Stomach (tissue), 4 donors: ENCODE measurements at regions not wholly inside any gene's neighbourhood (a gene's known extent, or its start where the extent isn't known, plus 50 kb on each side); places are given as distances from the start of the nearest gene placed in this dataset.

Experiments used
- CTCF ChIP-seq, 7 experiments: fragments of 450-650 bp in 4 of 7; fragments of 200-600 bp in 3 of 7; sonication (generic) in 3 of 7; IDR thresholded peaks; one replicate each; pipeline ENCODE4 v1.5.1; 2016 to 2019; ENCODE audit warnings: antibody characterized with exemption in 7 of 7, control low read depth in 2 of 7, mild to moderate bottlenecking in 1 of 7
- EP300 ChIP-seq: sonication (generic); formaldehyde crosslinking; IDR thresholded peaks from one replicate; pipeline ENCODE4 v1.6.1; 2017; ENCODE audit warnings: antibody characterized with exemption
- POLR2A ChIP-seq, 4 donors: fragments of 450-650 bp; IDR thresholded peaks; one replicate each; pipeline ENCODE4 v1.6.1; 2016; ENCODE audit warnings: antibody characterized with exemption in 4 of 4, control low read depth in 2 of 4, mild to moderate bottlenecking in 1 of 4, moderate library complexity in 1 of 4
- POLR2AphosphoS5 ChIP-seq, 3 donors: sonication (generic); formaldehyde crosslinking; IDR thresholded peaks; one replicate each; pipeline ENCODE4 v1.6.1; 2016; ENCODE audit warnings: antibody characterized with exemption in 3 of 3

GRCh38 chr2:132255714-132256113 lies 94.0 kb upstream of the ANKRD30BL start:
- TF ChIP-seq CTCF (IDR thresholded peaks at IDR 0.05): no peak
- no peak for TF ChIP-seq POLR2AphosphoS5 (IDR thresholded peaks at IDR 0.05)
- TF ChIP-seq EP300: no peak
- TF ChIP-seq POLR2A (IDR thresholded peaks at IDR 0.05): no peak
